Muscle of leg (tissue), 3 donors: ENCODE measurements at regions not wholly inside any gene's neighbourhood (a gene's known extent, or its start where the extent isn't known, plus 50 kb on each side); places are given as distances from the start of the nearest gene placed in this dataset.

Experiments used
- DNase-seq: peaks from one replicate; pipeline ENCODE4 v3.0.0; 2013
- H3K27ac ChIP-seq: one replicate; pipeline ENCODE4 v1.5.1; 2013; ENCODE audit warnings: mild to moderate bottlenecking, low read length, control low read depth
- H3K27me3 ChIP-seq: one replicate; pipeline ENCODE4 v1.6.1; 2013; ENCODE audit warnings: low read length; ENCODE audit not compliant: control insufficient read depth, insufficient read depth
- H3K36me3 ChIP-seq: one replicate; pipeline ENCODE4 v1.6.1; 2013; ENCODE audit warnings: low read length; ENCODE audit not compliant: control insufficient read depth, insufficient read depth
- H3K4me1 ChIP-seq: one replicate; pipeline ENCODE4 v1.6.1; 2013; ENCODE audit warnings: low read length; ENCODE audit not compliant: control insufficient read depth, insufficient read depth
- H3K4me3 ChIP-seq: one replicate; pipeline ENCODE4 v1.5.1; 2013; ENCODE audit warnings: low read length, control low read depth
- H3K9me3 ChIP-seq: replicated peaks from 2 replicates; pipeline ENCODE4 v1.6.1; 2013; ENCODE audit warnings: low read depth, low read length; ENCODE audit not compliant: control insufficient read depth
- WGBS: methylation state at CpG from one replicate; pipeline ENCODE4 v1.1.5; 2013; ENCODE audit warnings: missing lambda C conversion rate; ENCODE audit not compliant: insufficient coverage; 5-methylcytosine and 5-hydroxymethylcytosine counted together

GRCh38 chr18:2199060-2199459 is 372.2 kb downstream of the METTL4 start:
- Histone ChIP-seq H3K4me3 (no peak overlapping the region), H3K27me3 (no peaks in the 10 kb centered on the region), H3K27ac (no peak overlapping the region), H3K36me3 (no peaks in the 10 kb centered on the region), H3K9me3 (no peaks in the 10 kb centered on the region), H3K4me1 (peaks cover 2% of the 10 kb centered on the region)
- DNase-seq, result no peak
- WGBS, result no CpG with 5 or more reads among the region's 2 CpGs

DNA sequence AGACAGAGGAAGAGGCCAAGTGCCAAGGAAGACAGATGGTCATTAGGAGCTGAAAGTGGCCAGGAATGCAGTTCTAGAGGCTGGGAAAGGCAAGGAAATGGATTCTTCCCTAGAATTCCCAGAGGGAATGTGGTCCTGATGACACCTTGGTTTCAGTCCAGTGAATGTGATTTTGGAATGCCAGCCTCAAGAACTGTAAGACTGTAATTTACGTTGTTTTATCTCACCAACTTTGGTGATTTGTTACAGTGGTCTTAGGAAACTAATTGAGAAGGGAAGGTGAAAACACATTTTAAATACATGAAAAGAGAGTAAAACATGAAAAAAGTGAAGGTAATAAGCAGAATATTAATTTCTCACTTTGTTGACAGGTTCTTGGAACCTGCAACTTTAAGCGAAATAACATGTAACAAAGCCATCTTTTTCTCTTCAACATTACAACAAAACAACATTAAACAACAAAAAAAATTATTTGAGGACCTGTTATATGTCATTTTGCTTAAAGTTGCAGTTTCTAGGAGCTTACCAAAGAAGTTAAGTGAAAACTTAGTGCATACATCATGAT is 370.2 kb downstream of the METTL4 start:
- no peak overlapping the region for H3K4me3 ChIP-seq
- peak; percentile 79 for DNase-seq
- no peaks in the 10 kb centered on the region for H3K27me3 ChIP-seq
- no peaks in the 10 kb centered on the region for H3K9me3 ChIP-seq
- no CpG with 5 or more reads among the region's 2 CpGs for whole genome bisulfite sequencing
- no peaks in the 10 kb centered on the region for H3K36me3 ChIP-seq
- H3K27ac ChIP-seq, result no peak overlapping the region
- H3K4me1 ChIP-seq, result peaks cover 2% of the 10 kb centered on the region

DNA sequence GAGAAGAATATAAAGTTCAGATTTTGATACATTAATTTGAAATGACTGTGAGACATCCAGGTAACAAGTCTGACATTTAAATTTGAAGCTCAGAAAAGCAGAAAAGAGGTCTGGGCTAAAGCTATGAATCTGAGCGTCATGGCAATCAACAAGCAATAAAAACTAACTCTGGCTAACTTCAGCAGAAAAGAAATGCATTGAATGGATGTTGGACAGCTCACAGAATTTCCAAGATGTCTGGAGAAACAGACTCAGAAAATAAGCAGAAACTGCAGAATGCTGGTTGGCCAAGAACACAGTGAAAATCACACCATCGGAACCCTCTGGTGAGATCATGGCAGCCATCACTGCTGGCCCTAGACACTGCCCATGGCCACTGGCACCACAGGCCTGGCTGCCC is 366.6 kb downstream of the METTL4 start:
- Histone ChIP-seq H3K9me3 (no peaks in the 10 kb centered on the region), H3K27me3 (no peaks in the 10 kb centered on the region), H3K36me3 (no peaks in the 10 kb centered on the region), H3K27ac (no peak overlapping the region), H3K4me3 (no peak overlapping the region), H3K4me1 (peaks cover 2% of the 10 kb centered on the region)
- DNase-seq, result peak; percentile 76
- 25% methylated on average over 2 of the region's 2 CpGs for WGBS

GRCh38 chr18:2207294-2207693 is 364.0 kb downstream of the METTL4 start:
- Histone ChIP-seq H3K27ac (no peak overlapping the region), H3K4me1 (no peaks in the 10 kb centered on the region), H3K4me3 (no peak overlapping the region), H3K9me3 (no peaks in the 10 kb centered on the region), H3K27me3 (no peaks in the 10 kb centered on the region), H3K36me3 (no peaks in the 10 kb centered on the region)
- no peak for DNase-seq
- WGBS, result 90% methylated on average over 2 of the region's 3 CpGs

GRCh38 chr18:2212598-2213205 is 358.6 kb downstream of the METTL4 start:
- no CpG with 5 or more reads among the region's 1 CpG for WGBS
- DNase-seq, result peak; percentile 58
- Histone ChIP-seq H3K27me3 (no peaks in the 10 kb centered on the region), H3K4me3 (no peak overlapping the region), H3K4me1 (no peaks in the 10 kb centered on the region), H3K27ac (no peak overlapping the region), H3K9me3 (no peaks in the 10 kb centered on the region), H3K36me3 (no peaks in the 10 kb centered on the region)

DNA sequence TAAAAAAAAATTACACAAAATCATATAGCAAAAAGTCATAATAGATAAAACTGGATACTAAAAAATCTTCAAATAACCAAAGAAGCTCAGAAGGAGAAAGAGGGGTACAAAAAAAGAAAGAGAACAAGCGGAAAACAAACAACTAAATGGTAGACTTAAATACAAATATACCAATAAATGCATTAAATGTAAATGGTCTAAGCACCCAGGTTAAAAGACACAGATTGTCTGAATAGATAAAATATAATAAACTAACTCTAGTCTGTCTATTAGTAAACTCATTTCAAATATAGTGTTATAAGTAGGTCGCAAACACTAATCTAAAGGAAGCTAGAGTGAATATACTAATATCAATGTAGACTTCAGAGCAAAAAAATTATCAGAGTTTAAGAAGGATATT is 357.4 kb downstream of the METTL4 start:
- Histone ChIP-seq H3K27me3 (no peaks in the 10 kb centered on the region), H3K36me3 (no peaks in the 10 kb centered on the region), H3K4me3 (no peak overlapping the region), H3K9me3 (no peaks in the 10 kb centered on the region), H3K27ac (no peak overlapping the region), H3K4me1 (no peaks in the 10 kb centered on the region)
- no peak for DNase-seq
- WGBS, result no CpG with 5 or more reads among the region's 2 CpGs

- Histone ChIP-seq H3K36me3 (no peaks in the 10 kb centered on the region), H3K27me3 (no peaks in the 10 kb centered on the region), H3K4me3 (no peak overlapping the region), H3K27ac (no peak overlapping the region), H3K9me3 (no peaks in the 10 kb centered on the region), H3K4me1 (no peaks in the 10 kb centered on the region)
- no CpG with 5 or more reads among the region's 2 CpGs for WGBS
- no peak for DNase-seq
Observed at GRCh38 chr18:2217356-2217755, 353.9 kb downstream of the METTL4 start.

DNA sequence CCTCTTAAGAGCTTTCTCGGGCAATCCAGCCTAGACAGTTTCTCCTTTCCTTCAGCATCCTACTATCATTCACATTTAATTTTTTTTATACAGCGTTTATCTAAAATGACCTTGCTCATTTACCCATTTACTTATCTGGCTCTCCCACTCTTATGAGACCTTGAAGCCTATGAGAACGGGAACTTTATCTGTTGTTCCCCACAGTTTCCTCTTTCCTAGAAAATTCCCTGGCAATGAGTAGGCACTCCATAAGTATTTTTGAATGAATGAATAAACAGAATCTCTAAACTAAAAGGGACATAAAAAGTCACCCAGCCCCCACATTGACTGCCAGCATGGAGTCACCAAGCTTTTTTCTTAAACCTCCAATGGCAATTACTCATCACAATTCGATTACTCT is 353.2 kb downstream of the METTL4 start:
- no peak overlapping the region for H3K4me3 ChIP-seq
- no peaks in the 10 kb centered on the region for H3K9me3 ChIP-seq
- H3K36me3 ChIP-seq, result no peaks in the 10 kb centered on the region
- no peak overlapping the region for H3K27ac ChIP-seq
- no peaks in the 10 kb centered on the region for H3K27me3 ChIP-seq
- 85% methylated on average over 3 of the region's 4 CpGs for WGBS
- no peak for DNase-seq
- no peaks in the 10 kb centered on the region for H3K4me1 ChIP-seq

DNA sequence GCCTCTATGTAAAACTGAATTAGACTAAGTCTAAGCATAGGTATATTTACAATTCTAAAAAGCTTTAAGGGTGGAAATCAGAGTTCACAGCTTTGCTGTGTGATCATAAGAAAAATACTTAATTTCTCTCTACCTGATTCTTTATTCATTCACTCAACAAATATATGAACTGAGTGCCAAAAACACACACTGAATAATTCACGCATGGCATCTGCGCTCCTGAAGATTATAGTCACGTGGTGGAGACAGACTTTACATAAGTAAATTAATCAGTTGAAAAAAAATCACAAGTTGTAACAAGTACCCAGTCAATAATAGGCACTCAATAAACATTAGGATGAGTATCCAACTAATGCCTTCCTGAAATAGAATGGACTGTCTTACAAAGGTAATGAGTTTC is 351.6 kb downstream of the METTL4 start:
- H3K4me3 ChIP-seq, result no peak overlapping the region
- no peak overlapping the region for H3K27ac ChIP-seq
- no peaks in the 10 kb centered on the region for H3K9me3 ChIP-seq
- H3K4me1 ChIP-seq, result no peaks in the 10 kb centered on the region
- H3K27me3 ChIP-seq, result no peaks in the 10 kb centered on the region
- WGBS, result no CpG with 5 or more reads among the region's 3 CpGs
- no peaks in the 10 kb centered on the region for H3K36me3 ChIP-seq
- no peak for DNase-seq

- WGBS, result no CpG with 5 or more reads among the region's 5 CpGs
- Histone ChIP-seq H3K27ac (no peak overlapping the region), H3K27me3 (no peaks in the 10 kb centered on the region), H3K9me3 (no peaks in the 10 kb centered on the region), H3K36me3 (no peaks in the 10 kb centered on the region), H3K4me3 (no peak overlapping the region), H3K4me1 (no peaks in the 10 kb centered on the region)
- DNase-seq, result no peak
Observed at GRCh38 chr18:2222270-2223185, 348.8 kb downstream of the METTL4 start.
